ENCODE measurements at regions not wholly inside any gene's neighbourhood (a gene's known extent, or its start where the extent isn't known, plus 50 kb on each side); places are given as distances from the start of the nearest gene placed in this dataset.

GRCh38 chr4:165743422-165743821 lies 129.6 kb upstream of the TLL1 start:
- DNase-seq (ENCODE audit: low read depth, low spot score) (no peak), ATAC-seq (no peak)
- BruUV-seq (replicated peaks): no TSS peak
- H3K4me3 ChIP-seq (ENCODE audit: low read depth in 2 of 2, low read length in 2 of 2): no peak overlapping the region
- CTCF ChIA-PET: no interaction called here
- no peaks in the 10 kb centered on the region for H3K36me3 ChIP-seq (ENCODE audit: control insufficient read depth, insufficient read depth, low read length)
- no peaks in the 10 kb centered on the region for H3K9me3 ChIP-seq (ENCODE audit: control insufficient read depth, insufficient read depth, low read depth, low read length)
- no peak overlapping the region for H3K27ac ChIP-seq (ENCODE audit: low read length)
- in situ Hi-C loops (cut with HindIII; ENCODE audit: low pct_unique_long_range_greater_than_20kb, low sequenced_read_pairs) (no loop called here), intact Hi-C loops (cut with micrococcal nuclease; ENCODE audit: unreplicated experiment) (no loop called here)
- no peak for TF ChIP-seq TCF7L2 (IDR thresholded peaks at IDR 0.05; ENCODE audit: low read depth, low read length)
- TF ChIP-seq REST (IDR thresholded peaks at IDR 0.05; ENCODE audit: insufficient read depth in 1 of 2, low read depth in 2 of 2, low read length in 1 of 2): no peak
- TF ChIP-seq POLR2AphosphoS5 (IDR thresholded peaks at IDR 0.05; ENCODE audit: low read depth, low read length): no peak
- TF ChIP-seq SIN3A (IDR thresholded peaks at IDR 0.05; ENCODE audit: borderline replicate concordance, insufficient read depth, low read depth, low read length): no peak
- no peak for TF ChIP-seq CTCF (IDR thresholded peaks at IDR 0.05)
- no peaks in the 10 kb centered on the region for H3K4me1 ChIP-seq (ENCODE audit: control insufficient read depth, insufficient read depth, low read length)
- POLR2A ChIA-PET: no interaction called here
- no peaks in the 10 kb centered on the region for H3K27me3 ChIP-seq (ENCODE audit: control insufficient read depth, insufficient read depth, low read length)

- ChIA-PET CTCF (interaction anchor here (0.6 kb wide), 1 partner anchor 1632 kb away, joined by 12 read pairs; no protein-coding TSS in a partner anchor), POLR2A (no interaction called here)
These were observed 128.7 kb upstream of the TLL1 start for GRCh38 chr4:165744370-165744769.

More at GRCh38 chr4:165744370-165744769, 128.7 kb upstream of the TLL1 start:
- H3K9me3 ChIP-seq (ENCODE audit: control insufficient read depth, insufficient read depth, low read depth, low read length): no peaks in the 10 kb centered on the region
- intact Hi-C loops (cut with micrococcal nuclease; ENCODE audit: unreplicated experiment): no loop called here
- no peak for ATAC-seq
- H3K4me3 ChIP-seq (ENCODE audit: low read depth in 2 of 2, low read length in 2 of 2): no peak overlapping the region
- no peaks in the 10 kb centered on the region for H3K4me1 ChIP-seq (ENCODE audit: control insufficient read depth, insufficient read depth, low read length)
- H3K27ac ChIP-seq (ENCODE audit: low read length): no peak overlapping the region
- BruUV-seq (replicated peaks): no TSS peak
- in situ Hi-C loops (cut with HindIII; ENCODE audit: low pct_unique_long_range_greater_than_20kb, low sequenced_read_pairs): no loop called here
- no peaks in the 10 kb centered on the region for H3K27me3 ChIP-seq (ENCODE audit: control insufficient read depth, insufficient read depth, low read length)
- no peaks in the 10 kb centered on the region for H3K36me3 ChIP-seq (ENCODE audit: control insufficient read depth, insufficient read depth, low read length)
- DNase-seq (ENCODE audit: low read depth, low spot score): no peak
- TF ChIP-seq SIN3A (IDR thresholded peaks at IDR 0.05; ENCODE audit: borderline replicate concordance, insufficient read depth, low read depth, low read length) (no peak), REST (IDR thresholded peaks at IDR 0.05; ENCODE audit: insufficient read depth in 1 of 2, low read depth in 2 of 2, low read length in 1 of 2) (no peak), TCF7L2 (IDR thresholded peaks at IDR 0.05; ENCODE audit: low read depth, low read length) (no peak), POLR2AphosphoS5 (IDR thresholded peaks at IDR 0.05; ENCODE audit: low read depth, low read length) (no peak), CTCF (IDR thresholded peaks at IDR 0.05) (no peak)
